ENCODE measurements at regions not wholly inside any gene's neighbourhood (a gene's known extent, or its start where the extent isn't known, plus 50 kb on each side); places are given as distances from the start of the nearest gene placed in this dataset.

DNA sequence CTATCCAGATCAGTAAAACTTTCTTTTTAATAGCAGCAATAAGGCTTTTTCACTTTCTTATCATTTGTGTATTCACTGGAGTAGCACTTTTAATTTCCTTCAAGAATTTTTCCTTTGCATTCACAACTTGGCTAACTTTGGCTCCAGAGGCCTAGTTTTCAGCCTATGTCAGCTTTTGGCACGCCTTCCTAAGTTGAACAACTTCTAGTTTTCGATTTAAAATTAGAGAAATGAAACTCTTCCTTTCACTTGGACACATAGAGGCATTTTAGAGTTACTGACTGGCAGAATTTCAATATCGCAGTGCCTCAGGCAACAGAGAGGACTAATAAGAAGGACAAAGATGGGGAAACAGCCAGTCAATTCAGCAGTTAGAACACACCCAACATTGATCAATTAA, 577.4 kb downstream of the DSC3 start:
- Histone ChIP-seq H3K4me3 (ENCODE audit: low read depth in 2 of 2, low read length in 2 of 2) (no peak overlapping the region), H3K27ac (ENCODE audit: low read length) (no peak overlapping the region), H3K4me1 (ENCODE audit: control insufficient read depth, insufficient read depth, low read length) (no peaks in the 10 kb centered on the region), H3K9me3 (ENCODE audit: control insufficient read depth, insufficient read depth, low read depth, low read length) (no peaks in the 10 kb centered on the region), H3K27me3 (ENCODE audit: control insufficient read depth, insufficient read depth, low read length) (no peaks in the 10 kb centered on the region), H3K36me3 (ENCODE audit: control insufficient read depth, insufficient read depth, low read length) (no peaks in the 10 kb centered on the region)
- in situ Hi-C loops (cut with HindIII; ENCODE audit: low pct_unique_long_range_greater_than_20kb, low sequenced_read_pairs): no loop called here
- ChIA-PET CTCF (no interaction called here), POLR2A (no interaction called here)
- no TSS peak for BruUV-seq (replicated peaks)
- ATAC-seq: no peak
- no peak for DNase-seq (ENCODE audit: low read depth, low spot score)
- TF ChIP-seq, protein P1, sequence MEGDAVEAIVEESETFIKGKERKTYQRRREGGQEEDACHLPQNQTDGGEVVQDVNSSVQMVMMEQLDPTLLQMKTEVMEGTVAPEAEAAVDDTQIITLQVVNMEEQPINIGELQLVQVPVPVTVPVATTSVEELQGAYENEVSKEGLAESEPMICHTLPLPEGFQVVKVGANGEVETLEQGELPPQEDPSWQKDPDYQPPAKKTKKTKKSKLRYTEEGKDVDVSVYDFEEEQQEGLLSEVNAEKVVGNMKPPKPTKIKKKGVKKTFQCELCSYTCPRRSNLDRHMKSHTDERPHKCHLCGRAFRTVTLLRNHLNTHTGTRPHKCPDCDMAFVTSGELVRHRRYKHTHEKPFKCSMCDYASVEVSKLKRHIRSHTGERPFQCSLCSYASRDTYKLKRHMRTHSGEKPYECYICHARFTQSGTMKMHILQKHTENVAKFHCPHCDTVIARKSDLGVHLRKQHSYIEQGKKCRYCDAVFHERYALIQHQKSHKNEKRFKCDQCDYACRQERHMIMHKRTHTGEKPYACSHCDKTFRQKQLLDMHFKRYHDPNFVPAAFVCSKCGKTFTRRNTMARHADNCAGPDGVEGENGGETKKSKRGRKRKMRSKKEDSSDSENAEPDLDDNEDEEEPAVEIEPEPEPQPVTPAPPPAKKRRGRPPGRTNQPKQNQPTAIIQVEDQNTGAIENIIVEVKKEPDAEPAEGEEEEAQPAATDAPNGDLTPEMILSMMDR (IDR thresholded peaks at IDR 0.05): no peak
- intact Hi-C loops (cut with micrococcal nuclease; ENCODE audit: unreplicated experiment): no loop called here

DNA sequence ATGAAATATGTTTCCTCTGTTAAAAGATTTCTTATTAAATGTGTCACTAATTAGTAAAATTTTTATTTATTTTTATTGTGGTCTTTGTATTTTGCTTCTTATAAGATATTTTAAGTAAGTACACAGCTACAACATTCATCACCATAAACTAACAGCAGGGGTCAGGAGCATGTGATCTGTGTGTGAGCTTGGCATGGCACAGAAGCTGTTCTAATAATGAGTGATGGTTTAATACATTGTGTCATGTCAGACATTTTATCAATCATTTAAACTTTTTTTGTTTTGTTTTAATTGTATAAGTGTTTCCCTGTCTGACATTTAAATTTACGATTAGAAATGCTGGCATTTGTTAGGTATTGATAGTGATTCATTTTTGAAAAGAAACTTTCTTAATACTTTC, 585.4 kb downstream of the DSC3 start:
- Histone ChIP-seq H3K36me3 (ENCODE audit: control insufficient read depth, insufficient read depth, low read length) (no peaks in the 10 kb centered on the region), H3K27ac (ENCODE audit: low read length) (no peak overlapping the region), H3K4me3 (ENCODE audit: low read depth in 2 of 2, low read length in 2 of 2) (no peak overlapping the region), H3K27me3 (ENCODE audit: control insufficient read depth, insufficient read depth, low read length) (no peaks in the 10 kb centered on the region), H3K4me1 (ENCODE audit: control insufficient read depth, insufficient read depth, low read length) (no peaks in the 10 kb centered on the region), H3K9me3 (ENCODE audit: control insufficient read depth, insufficient read depth, low read depth, low read length) (no peaks in the 10 kb centered on the region)
- no TSS peak for BruUV-seq (replicated peaks)
- POLR2A ChIA-PET: no interaction called here
- CTCF ChIA-PET: no interaction called here
- ATAC-seq (no peak), DNase-seq (ENCODE audit: low read depth, low spot score) (no peak)
- TF ChIP-seq POLR2AphosphoS5 (IDR thresholded peaks at IDR 0.05; ENCODE audit: low read depth, low read length) (no peak), TCF7L2 (IDR thresholded peaks at IDR 0.05; ENCODE audit: low read depth, low read length) (no peak), SIN3A (IDR thresholded peaks at IDR 0.05; ENCODE audit: borderline replicate concordance, insufficient read depth, low read depth, low read length) (no peak)
- TF ChIP-seq, protein P2, sequence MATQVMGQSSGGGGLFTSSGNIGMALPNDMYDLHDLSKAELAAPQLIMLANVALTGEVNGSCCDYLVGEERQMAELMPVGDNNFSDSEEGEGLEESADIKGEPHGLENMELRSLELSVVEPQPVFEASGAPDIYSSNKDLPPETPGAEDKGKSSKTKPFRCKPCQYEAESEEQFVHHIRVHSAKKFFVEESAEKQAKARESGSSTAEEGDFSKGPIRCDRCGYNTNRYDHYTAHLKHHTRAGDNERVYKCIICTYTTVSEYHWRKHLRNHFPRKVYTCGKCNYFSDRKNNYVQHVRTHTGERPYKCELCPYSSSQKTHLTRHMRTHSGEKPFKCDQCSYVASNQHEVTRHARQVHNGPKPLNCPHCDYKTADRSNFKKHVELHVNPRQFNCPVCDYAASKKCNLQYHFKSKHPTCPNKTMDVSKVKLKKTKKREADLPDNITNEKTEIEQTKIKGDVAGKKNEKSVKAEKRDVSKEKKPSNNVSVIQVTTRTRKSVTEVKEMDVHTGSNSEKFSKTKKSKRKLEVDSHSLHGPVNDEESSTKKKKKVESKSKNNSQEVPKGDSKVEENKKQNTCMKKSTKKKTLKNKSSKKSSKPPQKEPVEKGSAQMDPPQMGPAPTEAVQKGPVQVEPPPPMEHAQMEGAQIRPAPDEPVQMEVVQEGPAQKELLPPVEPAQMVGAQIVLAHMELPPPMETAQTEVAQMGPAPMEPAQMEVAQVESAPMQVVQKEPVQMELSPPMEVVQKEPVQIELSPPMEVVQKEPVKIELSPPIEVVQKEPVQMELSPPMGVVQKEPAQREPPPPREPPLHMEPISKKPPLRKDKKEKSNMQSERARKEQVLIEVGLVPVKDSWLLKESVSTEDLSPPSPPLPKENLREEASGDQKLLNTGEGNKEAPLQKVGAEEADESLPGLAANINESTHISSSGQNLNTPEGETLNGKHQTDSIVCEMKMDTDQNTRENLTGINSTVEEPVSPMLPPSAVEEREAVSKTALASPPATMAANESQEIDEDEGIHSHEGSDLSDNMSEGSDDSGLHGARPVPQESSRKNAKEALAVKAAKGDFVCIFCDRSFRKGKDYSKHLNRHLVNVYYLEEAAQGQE (IDR thresholded peaks at IDR 0.05; ENCODE audit: insufficient read depth in 1 of 2, low read depth in 2 of 2, low read length in 1 of 2): no peak
- TF ChIP-seq, protein P1 (IDR thresholded peaks at IDR 0.05): no peak
- intact Hi-C loops (cut with micrococcal nuclease; ENCODE audit: unreplicated experiment) (no loop called here), in situ Hi-C loops (cut with HindIII; ENCODE audit: low pct_unique_long_range_greater_than_20kb, low sequenced_read_pairs) (no loop called here)

DNA sequence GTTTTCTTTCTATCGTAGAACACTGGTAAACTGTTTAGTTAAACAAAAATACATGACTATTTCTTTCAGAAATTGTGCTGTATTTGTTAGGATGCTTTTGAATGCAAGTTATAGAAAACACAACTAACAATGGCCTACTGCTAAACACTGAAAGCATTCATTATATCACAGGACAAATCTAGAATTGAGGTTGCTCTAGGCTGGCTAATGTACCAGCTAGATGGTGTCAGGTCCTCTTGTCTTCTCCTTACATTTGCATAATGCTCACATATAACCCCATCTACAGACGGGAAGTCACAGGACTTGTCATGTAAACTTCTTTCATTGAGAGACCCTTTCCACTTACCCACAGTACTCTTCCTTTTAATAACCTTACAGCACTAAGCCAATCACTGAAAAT, 586.8 kb downstream of the DSC3 start:
- ChIA-PET CTCF (no interaction called here), POLR2A (no interaction called here)
- intact Hi-C loops (cut with micrococcal nuclease; ENCODE audit: unreplicated experiment) (no loop called here), in situ Hi-C loops (cut with HindIII; ENCODE audit: low pct_unique_long_range_greater_than_20kb, low sequenced_read_pairs) (no loop called here)
- BruUV-seq (replicated peaks): no TSS peak
- Histone ChIP-seq H3K27ac (ENCODE audit: low read length) (no peak overlapping the region), H3K4me3 (ENCODE audit: low read depth in 2 of 2, low read length in 2 of 2) (no peak overlapping the region), H3K27me3 (ENCODE audit: control insufficient read depth, insufficient read depth, low read length) (no peaks in the 10 kb centered on the region), H3K36me3 (ENCODE audit: control insufficient read depth, insufficient read depth, low read length) (no peaks in the 10 kb centered on the region), H3K9me3 (ENCODE audit: control insufficient read depth, insufficient read depth, low read depth, low read length) (no peaks in the 10 kb centered on the region), H3K4me1 (ENCODE audit: control insufficient read depth, insufficient read depth, low read length) (no peaks in the 10 kb centered on the region)
- TF ChIP-seq, protein P1 (IDR thresholded peaks at IDR 0.05): no peak
- TF ChIP-seq, protein P2 (IDR thresholded peaks at IDR 0.05; ENCODE audit: insufficient read depth in 1 of 2, low read depth in 2 of 2, low read length in 1 of 2): no peak
- no peak for TF ChIP-seq POLR2AphosphoS5 (IDR thresholded peaks at IDR 0.05; ENCODE audit: low read depth, low read length)
- no peak for ATAC-seq
- DNase-seq (ENCODE audit: low read depth, low spot score): no peak

All from Panc1 (cell line).